Uterus (tissue), 2 donors: ENCODE measurements at regions not wholly inside any gene's neighbourhood (a gene's known extent, or its start where the extent isn't known, plus 50 kb on each side); places are given as distances from the start of the nearest gene placed in this dataset.
"Not testable (repeated sequence)": the region's sequence is repeated elsewhere in the genome, so short reads cannot be mapped to it uniquely, and the experiment has no call there.

ENCODE experiments used
- POLR2A ChIP-seq, 2 donors: fragments of 450-650 bp; IDR thresholded peaks; one replicate each; pipeline ENCODE4 v1.6.1; 2016; ENCODE audit warnings: antibody characterized with exemption in 2 of 2, mild to moderate bottlenecking in 1 of 2, moderate library complexity in 1 of 2
- TF ChIP-seq, protein P1 (sequence below), 4 experiments: fragments of 200-600 bp in 2 of 4; fragments of 450-650 bp in 2 of 4; sonication (generic) in 2 of 4; IDR thresholded peaks; one replicate each; pipeline ENCODE4 v1.5.1; 2016 to 2019; ENCODE audit warnings: antibody characterized with exemption in 4 of 4, mild to moderate bottlenecking in 2 of 4, moderate library complexity in 1 of 4

GRCh38 chrX:3172156-3172555, 130.9 kb downstream of the ARSF start:
- TF ChIP-seq, protein P1, sequence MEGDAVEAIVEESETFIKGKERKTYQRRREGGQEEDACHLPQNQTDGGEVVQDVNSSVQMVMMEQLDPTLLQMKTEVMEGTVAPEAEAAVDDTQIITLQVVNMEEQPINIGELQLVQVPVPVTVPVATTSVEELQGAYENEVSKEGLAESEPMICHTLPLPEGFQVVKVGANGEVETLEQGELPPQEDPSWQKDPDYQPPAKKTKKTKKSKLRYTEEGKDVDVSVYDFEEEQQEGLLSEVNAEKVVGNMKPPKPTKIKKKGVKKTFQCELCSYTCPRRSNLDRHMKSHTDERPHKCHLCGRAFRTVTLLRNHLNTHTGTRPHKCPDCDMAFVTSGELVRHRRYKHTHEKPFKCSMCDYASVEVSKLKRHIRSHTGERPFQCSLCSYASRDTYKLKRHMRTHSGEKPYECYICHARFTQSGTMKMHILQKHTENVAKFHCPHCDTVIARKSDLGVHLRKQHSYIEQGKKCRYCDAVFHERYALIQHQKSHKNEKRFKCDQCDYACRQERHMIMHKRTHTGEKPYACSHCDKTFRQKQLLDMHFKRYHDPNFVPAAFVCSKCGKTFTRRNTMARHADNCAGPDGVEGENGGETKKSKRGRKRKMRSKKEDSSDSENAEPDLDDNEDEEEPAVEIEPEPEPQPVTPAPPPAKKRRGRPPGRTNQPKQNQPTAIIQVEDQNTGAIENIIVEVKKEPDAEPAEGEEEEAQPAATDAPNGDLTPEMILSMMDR (IDR thresholded peaks at IDR 0.05) = not testable (repeated sequence)
- not testable (repeated sequence) for TF ChIP-seq POLR2A (IDR thresholded peaks at IDR 0.05)
